ENCODE measurements at regions not wholly inside any gene's neighbourhood (a gene's known extent, or its start where the extent isn't known, plus 50 kb on each side); places are given as distances from the start of the nearest gene placed in this dataset.

DNA sequence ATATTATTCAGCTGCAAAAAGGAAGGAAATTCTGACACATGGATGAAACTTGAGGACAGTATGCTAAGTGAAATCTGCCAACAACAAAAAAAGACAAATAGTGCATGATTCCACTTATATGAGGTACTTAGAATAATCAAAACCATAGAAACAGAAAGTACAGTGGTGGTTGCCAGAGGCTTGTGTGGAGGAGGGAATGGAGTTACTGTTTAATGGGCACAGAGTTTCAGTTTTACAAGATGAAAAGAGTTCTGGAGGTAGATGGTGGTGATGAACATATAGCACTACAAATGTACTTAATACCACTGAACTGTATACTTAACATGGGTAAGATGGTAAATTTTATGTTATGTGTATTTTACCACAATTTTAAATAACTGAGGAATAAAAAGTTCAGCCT, 212.0 kb upstream of the KLF3 start:
- no peak overlapping the region for H3K4me3 Mint-ChIP-seq
- CTCF ChIA-PET: no interaction called here
- H3K36me3 Mint-ChIP-seq (ENCODE audit: low read depth): peaks cover 5% of the 10 kb centered on the region
- Histone ChIP-seq H3K9me3 (ENCODE audit: control insufficient read depth in 1 of 2, insufficient read depth in 1 of 2, low read length in 2 of 2) (peaks cover 0 to 13% of the 10 kb centered on the region in 2 experiments), H3K4me1 (ENCODE audit: insufficient read depth, low read length) (peaks cover 9% of the 10 kb centered on the region), H3K27me3 (ENCODE audit: control insufficient read depth in 1 of 2, insufficient read depth in 2 of 2, low read length in 2 of 2) (no peaks in the 10 kb centered on the region), H3K4me3 (ENCODE audit: low read length) (no peak overlapping the region), H3K27ac (ENCODE audit: low read depth in 1 of 2, low read length in 2 of 2) (no peak overlapping the region), H3K36me3 (ENCODE audit: insufficient read depth, low read length) (no peaks in the 10 kb centered on the region)
- no peak overlapping the region for H3K27ac Mint-ChIP-seq
- intact Hi-C loops (cut with DNase I, micrococcal nuclease): no loop called here
- DNase-seq (no peak), ATAC-seq (ENCODE audit: poor library complexity) (no peak)
- TF ChIP-seq, protein P1, sequence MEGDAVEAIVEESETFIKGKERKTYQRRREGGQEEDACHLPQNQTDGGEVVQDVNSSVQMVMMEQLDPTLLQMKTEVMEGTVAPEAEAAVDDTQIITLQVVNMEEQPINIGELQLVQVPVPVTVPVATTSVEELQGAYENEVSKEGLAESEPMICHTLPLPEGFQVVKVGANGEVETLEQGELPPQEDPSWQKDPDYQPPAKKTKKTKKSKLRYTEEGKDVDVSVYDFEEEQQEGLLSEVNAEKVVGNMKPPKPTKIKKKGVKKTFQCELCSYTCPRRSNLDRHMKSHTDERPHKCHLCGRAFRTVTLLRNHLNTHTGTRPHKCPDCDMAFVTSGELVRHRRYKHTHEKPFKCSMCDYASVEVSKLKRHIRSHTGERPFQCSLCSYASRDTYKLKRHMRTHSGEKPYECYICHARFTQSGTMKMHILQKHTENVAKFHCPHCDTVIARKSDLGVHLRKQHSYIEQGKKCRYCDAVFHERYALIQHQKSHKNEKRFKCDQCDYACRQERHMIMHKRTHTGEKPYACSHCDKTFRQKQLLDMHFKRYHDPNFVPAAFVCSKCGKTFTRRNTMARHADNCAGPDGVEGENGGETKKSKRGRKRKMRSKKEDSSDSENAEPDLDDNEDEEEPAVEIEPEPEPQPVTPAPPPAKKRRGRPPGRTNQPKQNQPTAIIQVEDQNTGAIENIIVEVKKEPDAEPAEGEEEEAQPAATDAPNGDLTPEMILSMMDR (IDR thresholded peaks at IDR 0.05): no peak
- peaks cover 36% of the 10 kb centered on the region for H3K4me1 Mint-ChIP-seq (ENCODE audit: low read depth)
- H3K27me3 Mint-ChIP-seq: no peaks in the 10 kb centered on the region
- POLR2A ChIA-PET: no interaction called here
- H3K9me3 Mint-ChIP-seq: peaks cover 2% of the 10 kb centered on the region

DNA sequence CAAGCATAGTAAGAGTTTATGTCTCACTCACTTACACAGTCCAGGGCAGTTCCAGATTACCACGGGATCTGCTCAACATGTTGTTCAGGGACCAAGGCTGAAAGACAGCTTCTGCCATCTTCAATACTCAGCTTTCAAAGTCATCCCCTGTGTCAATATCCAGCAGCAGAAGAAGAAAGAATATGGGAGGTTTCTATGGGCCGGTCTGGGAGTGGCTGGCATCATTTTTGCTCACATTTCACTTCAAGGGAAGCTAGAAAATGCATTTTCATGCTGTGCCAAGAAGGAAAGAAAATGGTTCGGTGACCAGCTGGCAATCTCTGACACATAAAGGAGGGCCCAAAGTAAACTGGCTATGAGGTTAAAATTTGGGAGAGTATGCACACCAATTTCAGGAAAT, 211.5 kb upstream of the KLF3 start:
- Histone ChIP-seq H3K36me3 (ENCODE audit: insufficient read depth, low read length) (no peaks in the 10 kb centered on the region), H3K4me3 (ENCODE audit: low read length) (no peak overlapping the region), H3K9me3 (ENCODE audit: control insufficient read depth in 1 of 2, insufficient read depth in 1 of 2, low read length in 2 of 2) (peaks cover 0 to 13% of the 10 kb centered on the region in 2 experiments), H3K4me1 (ENCODE audit: insufficient read depth, low read length) (peaks cover 9% of the 10 kb centered on the region), H3K27ac (ENCODE audit: low read depth in 1 of 2, low read length in 2 of 2) (no peak overlapping the region), H3K27me3 (ENCODE audit: control insufficient read depth in 1 of 2, insufficient read depth in 2 of 2, low read length in 2 of 2) (no peaks in the 10 kb centered on the region)
- ChIA-PET CTCF (no interaction called here), POLR2A (no interaction called here)
- ATAC-seq (ENCODE audit: poor library complexity) (no peak), DNase-seq (no peak)
- Mint-ChIP-seq H3K27ac (no peak overlapping the region), H3K9me3 (no peaks in the 10 kb centered on the region), H3K36me3 (ENCODE audit: low read depth) (peaks cover 5% of the 10 kb centered on the region), H3K27me3 (no peaks in the 10 kb centered on the region), H3K4me1 (ENCODE audit: low read depth) (peaks cover 40% of the 10 kb centered on the region), H3K4me3 (no peak overlapping the region)
- intact Hi-C loops (cut with DNase I, micrococcal nuclease): no loop called here
- TF ChIP-seq, protein P1 (IDR thresholded peaks at IDR 0.05): no peak

DNA sequence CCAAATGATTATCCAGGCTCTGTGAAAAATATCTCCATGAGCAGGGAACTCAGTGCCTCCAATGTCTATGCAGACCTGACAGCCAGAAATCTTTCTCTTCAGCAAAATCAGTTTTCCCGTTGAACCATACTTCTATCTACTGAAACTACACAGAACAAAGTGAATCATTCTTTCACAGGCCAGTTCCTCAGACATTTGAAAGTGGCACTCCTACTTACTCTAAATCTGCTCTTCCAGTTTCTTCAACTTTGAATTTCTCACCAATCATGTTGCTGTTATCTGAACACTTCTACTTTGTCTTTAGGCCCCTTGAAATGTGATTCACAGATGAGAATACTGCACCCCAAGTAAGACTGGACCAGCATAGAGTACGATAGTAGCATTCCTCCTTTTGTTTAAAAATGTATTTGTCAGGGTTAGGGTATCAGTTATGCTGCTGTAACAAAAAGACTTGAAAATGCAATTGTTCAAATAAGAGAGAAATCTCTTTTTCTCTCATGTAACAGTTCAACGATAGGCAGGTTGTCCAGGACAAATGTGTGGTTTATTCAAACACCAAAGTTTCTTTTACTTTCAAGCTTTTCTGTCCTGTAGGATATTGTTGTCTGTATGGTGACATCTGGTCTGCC, 210.6 kb upstream of the KLF3 start:
- Mint-ChIP-seq H3K9me3 (no peaks in the 10 kb centered on the region), H3K36me3 (ENCODE audit: low read depth) (peaks cover 5% of the 10 kb centered on the region), H3K27ac (no peak overlapping the region), H3K4me1 (ENCODE audit: low read depth) (peaks cover 40% of the 10 kb centered on the region), H3K4me3 (no peak overlapping the region), H3K27me3 (no peaks in the 10 kb centered on the region)
- Histone ChIP-seq H3K27ac (ENCODE audit: low read depth in 1 of 2, low read length in 2 of 2) (no peak overlapping the region), H3K36me3 (ENCODE audit: insufficient read depth, low read length) (no peaks in the 10 kb centered on the region), H3K27me3 (ENCODE audit: control insufficient read depth in 1 of 2, insufficient read depth in 2 of 2, low read length in 2 of 2) (no peaks in the 10 kb centered on the region), H3K9me3 (ENCODE audit: control insufficient read depth in 1 of 2, insufficient read depth in 1 of 2, low read length in 2 of 2) (peaks cover 0 to 8% of the 10 kb centered on the region in 2 experiments), H3K4me3 (ENCODE audit: low read length) (no peak overlapping the region), H3K4me1 (ENCODE audit: insufficient read depth, low read length) (peaks cover 9% of the 10 kb centered on the region)
- ATAC-seq (ENCODE audit: poor library complexity): no peak
- DNase-seq: no peak
- ChIA-PET POLR2A (no interaction called here), CTCF (no interaction called here)
- TF ChIP-seq, protein P1 (IDR thresholded peaks at IDR 0.05): no peak
- intact Hi-C loops (cut with DNase I, micrococcal nuclease): no loop called here
